H7 (cell line): ENCODE measurements at regions not wholly inside any gene's neighbourhood (a gene's known extent, or its start where the extent isn't known, plus 50 kb on each side); places are given as distances from the start of the nearest gene placed in this dataset.

Experiments
- DNase-seq: peaks from one replicate; pipeline ENCODE4 v3.0.0; 2012
- H3K27me3 ChIP-seq: 2 replicates; pipeline ENCODE4 v1.6.0; 2011; ENCODE audit warnings: mild to moderate bottlenecking, low read length; ENCODE audit not compliant: control insufficient read depth, insufficient read depth
- H3K36me3 ChIP-seq: replicated peaks from 2 replicates; pipeline ENCODE4 v1.5.1; 2011; ENCODE audit warnings: low read length; ENCODE audit not compliant: control insufficient read depth, insufficient read depth
- H3K4me3 ChIP-seq: 2 replicates; pipeline ENCODE4 v1.5.1; 2011; ENCODE audit warnings: low read depth, mild to moderate bottlenecking, control low read depth, low read length, moderate library complexity; ENCODE audit not compliant: insufficient read depth

GRCh38 chr7:16078076-16078952 is 343.0 kb downstream of the CRPPA start:
- Histone ChIP-seq H3K4me3 (no peak overlapping the region), H3K27me3 (no peaks in the 10 kb centered on the region), H3K36me3 (no peaks in the 10 kb centered on the region)
- peak; percentile 11 for DNase-seq

DNA sequence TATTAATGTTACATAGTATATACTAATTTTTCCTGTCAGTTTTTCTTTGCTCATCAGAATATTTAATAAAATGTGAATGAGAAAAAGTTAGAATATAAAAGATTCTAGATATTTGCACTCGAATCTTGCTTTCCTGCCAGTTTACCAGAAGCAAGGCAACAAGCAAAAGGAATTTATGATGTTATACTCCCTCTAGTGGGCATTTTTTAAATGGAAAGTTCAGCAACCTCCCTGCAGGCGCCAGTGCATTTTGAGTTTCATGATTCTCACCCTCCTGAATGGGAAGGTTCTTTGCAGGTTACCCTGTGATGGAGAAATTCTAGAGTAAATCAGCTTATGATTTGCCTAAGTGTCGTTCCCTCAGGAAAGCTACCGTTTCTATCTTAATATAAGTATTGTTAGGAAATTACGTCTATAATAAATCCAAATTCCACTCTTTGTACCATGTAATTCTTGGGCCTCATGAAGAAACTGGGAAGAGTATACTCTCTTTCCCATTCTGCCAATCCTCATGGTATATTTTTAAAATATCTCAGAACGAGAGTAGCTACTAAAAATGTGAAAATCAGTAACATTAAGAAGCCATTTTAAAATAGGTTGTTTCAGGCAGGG is 350.0 kb downstream of the CRPPA start:
- Histone ChIP-seq H3K36me3 (no peaks in the 10 kb centered on the region), H3K27me3 (no peaks in the 10 kb centered on the region; the same call in 1 of the 2 replicates), H3K4me3 (no peak overlapping the region)
- no peak for DNase-seq

DNA sequence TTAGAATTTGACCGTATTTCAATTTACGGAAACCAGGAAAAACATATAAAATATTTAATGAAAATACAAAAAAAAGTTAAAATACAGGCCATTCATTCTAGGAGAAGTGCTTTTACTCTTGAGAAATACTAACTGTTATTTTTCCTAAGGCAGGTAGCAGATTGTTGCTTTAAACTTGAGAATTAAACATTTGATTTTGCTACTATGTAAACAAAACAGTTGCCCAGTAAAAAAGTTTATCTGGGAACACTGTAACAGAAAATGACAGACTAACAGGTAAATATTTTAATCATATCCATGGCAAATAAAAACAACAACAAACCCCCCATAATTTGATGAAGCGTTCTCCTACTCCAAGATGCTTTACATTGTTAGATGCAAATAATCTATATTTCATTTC is 350.5 kb downstream of the CRPPA start:
- Histone ChIP-seq H3K4me3 (no peak overlapping the region), H3K27me3 (no peaks in the 10 kb centered on the region; the same call in 1 of the 2 replicates), H3K36me3 (no peaks in the 10 kb centered on the region)
- DNase-seq = no peak

- no peaks in the 10 kb centered on the region for H3K36me3 ChIP-seq
- no peak overlapping the region for H3K4me3 ChIP-seq
- DNase-seq = no peak
- no peaks in the 10 kb centered on the region; the same call in 1 of the 2 replicates for H3K27me3 ChIP-seq
These were observed 351.3 kb downstream of the CRPPA start for GRCh38 chr7:16069998-16070397.

DNA sequence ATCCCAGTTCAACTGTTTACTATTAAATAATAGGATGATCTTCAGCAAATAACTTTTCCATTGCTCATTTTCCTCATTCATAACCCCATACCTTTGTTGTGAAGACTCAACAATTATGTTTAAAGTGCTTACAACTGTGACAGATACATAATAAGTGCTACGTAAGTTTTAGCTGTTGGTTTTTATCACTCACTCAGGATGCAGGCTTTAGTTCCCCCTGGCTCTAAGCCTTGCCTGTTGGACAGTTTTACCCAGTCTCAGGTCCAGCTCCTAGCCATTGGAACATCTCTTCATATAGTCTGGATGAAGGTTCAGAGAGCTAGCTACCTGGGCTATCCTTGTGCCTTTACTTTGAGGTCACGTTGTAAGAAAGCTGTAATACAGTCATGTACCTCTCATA is 353.2 kb downstream of the CRPPA start:
- no peaks in the 10 kb centered on the region for H3K36me3 ChIP-seq
- no peak for DNase-seq
- H3K27me3 ChIP-seq = no peaks in the 10 kb centered on the region; the same call in 1 of the 2 replicates
- no peak overlapping the region for H3K4me3 ChIP-seq

DNA sequence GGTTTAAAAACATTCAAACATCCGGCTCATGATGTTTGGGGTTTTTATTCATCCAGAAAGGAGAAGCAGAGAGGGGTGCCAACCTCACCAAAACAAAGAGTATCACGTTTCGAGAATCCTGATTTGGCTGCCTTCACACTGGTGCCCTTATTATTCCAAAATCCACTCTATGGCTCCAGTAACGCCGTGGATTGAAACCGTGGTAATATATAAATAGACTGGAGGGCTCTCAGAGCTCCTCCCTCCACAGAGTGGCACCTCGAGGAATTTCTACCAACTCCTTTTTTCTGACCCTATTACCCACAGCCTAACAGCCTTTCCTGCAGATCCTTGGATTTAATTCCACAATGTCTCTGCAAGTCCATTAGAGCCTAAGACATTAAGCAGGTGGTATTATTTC is 353.6 kb downstream of the CRPPA start:
- H3K36me3 ChIP-seq = no peaks in the 10 kb centered on the region
- no peak overlapping the region for H3K4me3 ChIP-seq
- DNase-seq = no peak
- no peaks in the 10 kb centered on the region; the same call in 1 of the 2 replicates for H3K27me3 ChIP-seq

- H3K27me3 ChIP-seq = no peaks in the 10 kb centered on the region; the same call in 1 of the 2 replicates
- no peak for DNase-seq
- H3K4me3 ChIP-seq = no peak overlapping the region
These were observed 354.4 kb downstream of the CRPPA start for GRCh38 chr7:16066805-16067459.

GRCh38 chr7:16065939-16066338 is 355.4 kb downstream of the CRPPA start:
- Histone ChIP-seq H3K27me3 (no peaks in the 10 kb centered on the region; the same call in 1 of the 2 replicates), H3K4me3 (no peak overlapping the region), H3K36me3 (no peaks in the 10 kb centered on the region)
- DNase-seq = no peak

More at GRCh38 chr7:16066805-16067459, 354.4 kb downstream of the CRPPA start:
- H3K36me3 ChIP-seq = no peaks in the 10 kb centered on the region

DNA sequence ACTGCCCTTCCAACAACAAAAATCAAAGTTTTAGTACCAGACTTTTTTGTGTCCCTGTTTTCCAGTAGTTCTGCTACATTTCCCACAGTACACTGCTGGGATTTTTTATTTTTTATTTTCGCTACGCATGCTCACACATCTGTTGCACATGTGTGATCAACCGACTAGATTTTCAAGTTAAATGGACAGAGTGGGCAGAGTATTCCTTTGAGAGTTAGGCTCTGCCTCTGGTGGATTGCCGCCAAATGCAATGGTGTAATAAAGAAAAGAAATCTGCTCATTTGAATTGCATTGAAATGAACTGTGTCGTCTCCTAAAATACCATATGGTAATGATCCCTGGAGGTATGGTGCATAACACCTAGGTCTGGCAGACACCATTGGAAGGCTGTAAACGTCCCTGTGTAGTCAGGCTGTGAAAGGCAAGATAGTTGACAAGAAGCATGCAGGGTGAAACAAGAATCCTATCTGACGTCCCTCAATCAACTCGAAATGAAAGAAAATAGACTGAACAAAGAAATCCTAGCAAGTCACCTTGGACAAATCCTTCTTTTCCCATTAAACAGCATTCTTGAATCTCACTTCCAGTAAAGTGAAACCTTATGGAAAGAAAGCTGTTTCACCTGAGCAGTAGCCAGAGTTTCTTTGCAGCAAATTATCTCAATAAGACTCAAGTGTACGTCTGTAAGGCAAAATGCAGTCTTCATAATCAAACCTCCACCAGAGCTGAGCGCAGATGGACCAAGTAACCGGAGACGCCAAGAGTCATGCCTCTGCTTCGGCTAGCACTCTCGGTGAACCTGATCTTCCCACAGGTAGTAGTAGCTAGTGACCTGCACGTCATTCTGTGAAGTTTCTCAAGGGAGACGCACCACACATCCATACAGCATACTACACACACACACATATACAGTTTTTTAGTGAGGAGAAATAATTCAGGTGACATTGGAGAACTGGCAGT is 357.3 kb downstream of the CRPPA start:
- no peaks in the 10 kb centered on the region; the same call in 1 of the 2 replicates for H3K27me3 ChIP-seq
- no peak overlapping the region for H3K4me3 ChIP-seq
- no peak for DNase-seq
- H3K36me3 ChIP-seq = no peaks in the 10 kb centered on the region

DNA sequence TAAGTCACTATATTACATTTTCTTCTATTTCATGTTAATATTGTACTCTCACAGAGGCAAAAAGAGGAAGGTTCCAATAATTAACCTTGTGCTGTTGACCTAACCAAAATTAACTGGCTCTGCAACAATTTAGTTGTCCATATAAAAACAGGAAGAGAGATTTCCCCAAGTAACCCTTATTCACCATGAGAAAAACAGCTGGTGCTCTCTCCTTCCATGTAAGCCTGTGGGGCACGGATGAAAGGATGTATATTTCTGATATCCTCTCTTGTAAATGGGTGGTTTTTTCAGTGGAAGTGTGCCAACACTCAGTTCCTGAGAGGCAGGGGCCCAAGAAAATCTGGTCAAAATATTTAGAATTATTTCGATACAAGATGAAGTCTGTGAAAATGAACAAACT is 358.1 kb downstream of the CRPPA start:
- Histone ChIP-seq H3K36me3 (no peaks in the 10 kb centered on the region), H3K27me3 (no peaks in the 10 kb centered on the region; the same call in 1 of the 2 replicates), H3K4me3 (no peak overlapping the region)
- DNase-seq = no peak

DNA sequence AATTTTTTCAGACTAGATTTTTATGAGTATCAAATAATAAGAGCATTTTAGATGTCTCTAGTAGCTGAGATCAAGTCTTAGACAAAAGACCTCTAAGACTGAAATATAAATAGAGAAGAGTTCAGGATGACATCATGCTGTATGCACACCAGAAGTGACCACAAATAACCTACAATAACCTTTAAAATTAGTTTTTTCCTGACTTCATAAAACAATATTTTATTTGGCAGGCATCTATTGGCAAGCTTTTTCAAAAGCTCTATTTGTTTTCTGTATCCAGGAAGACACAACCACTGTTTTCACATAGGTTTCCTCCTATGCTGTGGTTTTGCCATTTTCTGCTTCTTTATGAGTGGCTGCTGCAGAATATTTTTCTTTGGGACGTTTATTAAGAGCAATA is 359.1 kb downstream of the CRPPA start:
- H3K36me3 ChIP-seq = no peaks in the 10 kb centered on the region
- H3K4me3 ChIP-seq = no peak overlapping the region
- DNase-seq = no peak
- no peaks in the 10 kb centered on the region for H3K27me3 ChIP-seq

DNA sequence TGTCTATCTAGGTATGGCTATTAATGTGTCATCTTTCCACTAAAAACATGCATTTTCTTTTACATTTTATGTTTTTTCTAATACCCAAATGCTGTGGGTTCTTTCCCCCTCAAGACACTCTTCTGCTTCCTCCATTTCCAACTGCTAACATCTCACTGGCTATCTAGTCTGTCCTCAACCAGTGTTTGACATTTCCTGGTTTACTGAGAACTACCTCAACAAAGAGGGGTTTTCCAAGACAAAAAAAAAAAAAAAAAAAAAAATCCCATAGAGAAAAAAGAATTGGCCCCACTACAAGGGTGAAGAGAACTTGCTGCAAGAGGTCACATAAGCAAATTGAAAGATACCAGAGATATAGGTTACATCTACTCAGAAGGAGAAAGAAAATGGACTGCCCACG is 359.7 kb downstream of the CRPPA start:
- Histone ChIP-seq H3K4me3 (no peak overlapping the region), H3K36me3 (no peaks in the 10 kb centered on the region), H3K27me3 (no peaks in the 10 kb centered on the region)
- DNase-seq = no peak

DNA sequence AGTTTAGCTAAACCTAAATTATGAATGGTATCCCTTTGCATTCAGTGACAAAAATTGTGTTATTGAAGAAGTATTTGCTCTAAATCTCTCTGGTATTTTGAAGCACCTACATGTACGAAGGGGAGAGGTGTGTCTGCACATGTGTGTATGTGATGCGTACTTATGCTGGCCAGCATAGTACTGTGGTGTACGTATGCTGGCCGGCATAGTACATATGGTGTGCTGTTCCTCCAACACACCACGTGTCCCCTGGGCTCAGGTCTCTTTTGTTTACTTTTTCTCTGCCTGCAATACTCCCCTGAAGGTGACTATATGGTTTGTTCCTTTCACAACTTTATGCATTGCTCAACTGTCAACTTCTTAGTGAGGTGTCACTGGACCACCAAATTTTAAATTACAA is 360.3 kb downstream of the CRPPA start:
- Histone ChIP-seq H3K4me3 (no peak overlapping the region), H3K27me3 (no peaks in the 10 kb centered on the region), H3K36me3 (no peaks in the 10 kb centered on the region)
- no peak for DNase-seq

- Histone ChIP-seq H3K4me3 (no peak overlapping the region), H3K36me3 (no peaks in the 10 kb centered on the region), H3K27me3 (no peaks in the 10 kb centered on the region)
- no peak for DNase-seq
These were observed 360.8 kb downstream of the CRPPA start for GRCh38 chr7:16060502-16060901.
